NCI-H2029 (cell line): ENCODE measurements at regions not wholly inside any gene's neighbourhood (a gene's known extent, or its start where the extent isn't known, plus 50 kb on each side); places are given as distances from the start of the nearest gene placed in this dataset.
A peak's percentile ranks its signal among the peaks of the same experiment; 100 is the strongest.
"Not testable (repeated sequence)": the region's sequence is repeated elsewhere in the genome, so short reads cannot be mapped to it uniquely, and the experiment has no call there.

Experiments used
- DNase-seq: peaks from one replicate; lab custom pipeline; 2025; lab: John Stamatoyannopoulos, UW

GRCh38 chr22:22776121-22776520 lies 111.5 kb upstream of the IGLL5 start:
- DNase-seq: no peak

DNA sequence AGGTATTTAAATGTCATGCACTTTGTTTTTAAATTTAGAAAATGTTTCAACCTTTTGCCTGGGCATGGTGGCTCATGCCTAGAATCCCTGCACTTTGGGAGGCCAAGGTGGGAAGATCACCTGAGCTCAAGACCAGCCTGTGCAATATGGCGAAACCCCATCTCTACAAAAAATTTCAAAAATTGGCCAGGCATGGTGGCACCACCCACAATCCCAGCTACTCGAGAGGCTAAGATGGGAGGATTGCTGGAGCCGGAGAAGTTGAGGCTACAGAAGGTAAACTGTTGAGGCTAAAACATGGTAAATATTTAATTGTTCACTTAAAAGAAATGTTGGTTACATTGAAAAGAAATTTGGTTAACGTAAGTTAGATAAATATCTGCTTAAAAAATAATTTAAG lies 108.4 kb upstream of the IGLL5 start:
- no peak for DNase-seq

GRCh38 chr22:22783575-22783974 lies 104.0 kb upstream of the IGLL5 start:
- no peak for DNase-seq

DNA sequence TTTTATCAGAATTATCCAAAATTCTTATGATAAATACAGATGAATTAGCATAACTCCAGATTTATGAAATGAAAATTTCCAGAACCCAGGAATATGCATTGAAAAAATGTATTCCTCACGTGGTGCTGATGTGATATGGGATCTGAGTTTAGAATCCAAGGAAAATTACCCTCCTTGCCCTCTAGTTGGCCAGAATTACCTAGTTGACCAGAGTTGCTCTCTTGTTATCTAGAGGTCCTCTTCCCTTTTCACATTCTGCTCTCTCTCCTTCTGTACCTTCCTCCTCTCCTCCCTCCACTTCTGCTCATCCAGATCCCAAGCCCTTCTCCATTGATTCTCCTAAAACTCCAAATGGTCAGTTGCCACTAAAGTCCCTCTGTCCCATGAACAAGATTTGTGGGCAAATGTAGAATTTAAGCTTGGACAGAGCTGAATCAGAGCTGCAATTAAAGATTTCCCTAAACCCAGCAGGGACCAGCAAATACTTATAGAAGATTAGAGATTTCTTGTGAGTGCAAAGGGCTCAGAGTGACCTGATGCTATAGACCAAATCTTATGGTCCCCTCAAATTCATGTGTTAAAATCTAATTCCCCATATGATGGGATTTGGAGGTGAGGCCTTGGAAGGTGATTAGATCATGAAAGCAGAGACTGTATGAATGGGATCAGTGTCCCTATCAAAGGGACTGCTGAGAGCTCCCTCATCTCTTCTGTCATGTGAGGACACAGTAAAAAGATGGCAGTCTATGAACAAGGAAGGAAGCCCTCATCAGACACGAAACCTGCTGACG lies 103.2 kb upstream of the IGLL5 start:
- no peak for DNase-seq

DNA sequence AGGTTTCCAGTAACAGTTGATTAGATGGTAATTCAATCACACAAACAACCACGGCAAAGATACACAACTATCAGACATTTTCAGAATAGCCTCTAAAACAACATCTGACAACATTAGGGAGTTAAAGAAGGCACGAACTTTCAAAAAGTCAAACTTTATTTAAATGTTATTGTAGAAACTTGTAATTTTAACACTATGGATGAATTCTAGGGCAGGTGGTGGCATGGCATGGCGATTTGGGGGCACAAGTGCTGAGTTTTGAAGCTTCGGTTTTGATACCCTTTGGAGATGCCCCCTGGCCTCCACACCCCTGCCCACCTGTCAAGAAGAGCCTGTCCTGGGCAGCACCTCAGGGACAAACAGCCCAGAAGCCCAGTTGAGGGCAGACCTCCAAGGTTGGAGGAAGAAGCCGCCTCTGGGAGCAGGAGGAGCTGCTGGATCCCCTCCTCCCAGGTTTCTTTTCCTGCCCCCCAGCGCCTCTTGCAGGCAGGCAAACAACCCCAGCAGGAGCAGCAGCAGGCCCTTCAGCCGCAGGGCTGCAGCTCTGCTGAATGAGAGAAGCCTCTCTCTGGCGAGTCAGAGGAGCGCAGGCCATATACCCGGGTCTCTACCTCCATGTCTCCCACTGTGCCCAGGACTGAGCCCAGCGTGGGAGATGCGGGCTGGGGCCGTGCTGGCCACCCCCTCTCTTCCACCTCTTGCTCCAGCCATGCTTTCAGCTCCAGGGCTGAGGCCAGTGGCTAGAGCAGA lies 102.1 kb upstream of the IGLL5 start:
- no peak for DNase-seq

GRCh38 chr22:22786301-22787115 lies 101.1 kb upstream of the IGLL5 start:
- DNase-seq: peak; percentile 87

DNA sequence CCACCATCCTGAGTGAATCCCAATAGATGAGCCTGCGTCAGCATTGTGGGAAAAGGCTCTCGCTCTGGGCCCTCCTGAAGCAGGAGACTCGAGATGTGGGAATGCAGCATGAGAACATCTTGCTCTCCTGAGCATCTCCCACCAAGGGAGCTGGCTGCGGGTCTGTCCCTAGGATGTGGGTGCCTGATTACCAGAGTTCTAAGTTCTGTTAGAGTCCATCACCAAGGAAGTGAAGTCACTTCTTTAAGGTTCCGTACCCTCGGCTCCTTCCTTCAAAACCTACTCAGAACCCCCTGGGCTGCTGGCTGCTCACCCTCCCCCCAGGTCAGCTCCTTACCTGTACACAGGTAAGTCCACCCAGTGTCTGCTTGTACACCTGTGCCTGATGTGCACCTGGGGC lies 100.5 kb upstream of the IGLL5 start:
- no peak for DNase-seq

DNA sequence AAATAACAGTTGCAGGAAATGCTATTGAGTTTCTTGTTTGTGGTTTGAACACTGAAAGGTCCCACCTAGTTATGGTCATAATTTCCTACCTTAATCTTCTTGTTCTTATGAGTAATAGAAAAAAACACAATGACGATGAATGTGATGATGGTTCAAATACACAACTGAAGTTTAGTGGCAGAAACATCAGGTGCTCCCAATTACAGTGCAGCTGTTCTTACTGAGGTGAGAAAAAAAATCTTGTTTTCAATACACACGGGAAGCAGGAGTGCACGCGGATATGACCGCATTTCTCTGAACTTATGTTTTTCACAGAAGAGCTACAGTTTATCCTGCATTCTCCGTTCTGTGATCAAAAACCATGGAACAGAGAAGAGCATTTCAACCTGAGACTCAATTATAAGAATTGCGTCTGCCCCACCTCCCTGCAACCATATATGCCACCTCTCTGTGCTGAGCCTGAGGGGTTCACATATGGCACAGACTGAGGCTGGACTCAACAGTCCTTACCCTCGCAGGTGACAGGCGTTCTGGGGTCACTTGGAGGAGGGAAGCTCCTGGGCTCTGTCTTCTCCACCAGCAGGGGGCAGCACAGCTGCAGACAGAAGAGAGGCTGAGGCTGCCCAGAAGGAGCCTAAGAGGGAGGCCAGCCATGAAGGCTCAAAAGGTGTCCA lies 99.7 kb upstream of the IGLL5 start:
- DNase-seq: peak; percentile 37

DNA sequence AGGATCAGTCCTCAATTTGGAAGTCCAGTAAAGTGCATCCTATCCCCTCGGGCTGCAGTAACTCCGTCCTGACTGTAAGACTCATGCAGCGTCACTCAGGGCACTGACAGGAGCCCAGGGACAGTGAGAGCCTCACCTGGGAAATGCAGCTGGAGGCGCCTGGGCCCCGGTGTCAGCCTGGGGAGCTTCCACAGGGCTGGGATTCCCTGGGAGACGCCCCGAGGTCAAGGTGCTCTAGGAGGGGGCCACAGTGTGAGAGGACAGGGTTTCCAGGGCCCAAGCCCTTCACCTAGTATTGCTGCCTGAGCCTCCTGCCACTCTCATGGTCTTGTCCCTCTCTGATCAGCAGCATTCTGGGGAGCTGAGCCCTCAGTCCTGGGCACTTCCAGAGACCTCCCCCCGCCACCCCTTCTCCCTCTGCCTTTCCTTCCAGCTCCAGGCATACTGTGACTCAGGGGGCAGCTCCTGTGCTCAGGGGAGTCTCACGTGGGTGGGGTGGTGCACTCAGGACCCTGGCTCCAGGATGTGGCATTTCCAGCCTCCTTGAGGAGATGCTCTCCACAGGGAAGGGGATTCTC lies 99.1 kb upstream of the IGLL5 start:
- DNase-seq: no peak

GRCh38 chr22:22789233-22789921 lies 98.2 kb upstream of the IGLL5 start:
- no peak for DNase-seq

GRCh38 chr22:22789922-22790845 lies 97.4 kb upstream of the IGLL5 start:
- DNase-seq: no peak

DNA sequence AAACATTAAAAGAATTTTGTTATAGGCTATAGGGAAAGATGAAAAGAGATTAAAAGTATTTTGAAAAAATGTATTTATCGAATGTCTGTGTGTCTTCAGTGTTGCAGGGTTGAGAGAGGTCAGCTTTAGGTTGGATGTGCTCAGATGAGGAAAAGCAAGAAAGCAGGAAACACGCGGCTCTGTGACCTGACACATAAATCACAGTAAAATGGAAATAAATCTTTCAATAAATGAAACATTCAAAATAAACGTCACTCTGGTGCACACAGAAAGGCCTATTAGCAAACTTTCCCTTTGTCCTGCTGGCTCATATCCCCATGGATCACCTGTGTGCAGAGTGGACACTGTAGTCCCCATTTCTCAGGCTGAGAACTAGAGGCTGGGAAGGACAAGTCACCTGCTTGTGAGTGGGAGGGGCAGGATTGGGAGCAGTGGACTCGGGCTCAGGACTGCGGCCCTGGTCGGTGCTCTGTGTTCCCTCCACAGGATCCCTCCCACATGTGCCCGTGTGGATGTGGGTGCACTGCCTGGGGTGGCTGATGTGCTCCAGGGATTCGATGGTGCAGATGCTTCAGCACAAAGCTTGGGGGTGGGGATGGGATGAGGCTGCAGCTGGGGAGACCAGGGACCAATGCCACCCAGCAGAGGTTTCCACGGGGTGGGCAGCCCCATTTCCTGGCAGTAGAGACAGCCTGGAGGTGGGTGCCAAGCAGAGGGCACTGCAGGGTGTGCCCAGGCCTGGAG lies 96.0 kb upstream of the IGLL5 start:
- DNase-seq: no peak

DNA sequence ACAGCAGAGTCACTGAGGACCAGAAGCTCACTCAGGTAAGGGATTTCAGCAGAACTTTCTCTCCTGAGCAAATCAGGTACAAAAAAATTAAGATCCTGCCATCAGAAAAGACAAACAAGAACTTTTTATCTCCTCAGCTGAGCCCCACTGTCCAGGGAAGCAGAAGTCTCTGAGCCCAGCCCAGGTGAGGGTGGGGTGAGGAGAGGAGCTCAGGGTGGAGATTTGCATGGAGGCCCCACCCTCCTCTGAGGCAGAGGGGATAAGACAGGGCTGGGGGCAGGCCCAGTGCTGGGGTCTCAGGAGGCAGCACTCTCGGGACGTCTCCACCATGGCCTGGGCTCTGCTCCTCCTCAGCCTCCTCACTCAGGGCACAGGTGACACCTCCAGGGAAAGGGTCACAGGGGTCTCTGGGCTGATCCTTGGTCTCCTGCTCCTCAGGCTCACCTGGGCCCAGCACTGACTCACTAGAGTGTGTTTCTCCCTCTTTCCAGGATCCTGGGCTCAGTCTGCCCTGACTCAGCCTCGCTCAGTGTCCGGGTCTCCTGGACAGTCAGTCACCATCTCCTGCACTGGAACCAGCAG lies 95.3 kb upstream of the IGLL5 start:
- DNase-seq: not testable (repeated sequence)

DNA sequence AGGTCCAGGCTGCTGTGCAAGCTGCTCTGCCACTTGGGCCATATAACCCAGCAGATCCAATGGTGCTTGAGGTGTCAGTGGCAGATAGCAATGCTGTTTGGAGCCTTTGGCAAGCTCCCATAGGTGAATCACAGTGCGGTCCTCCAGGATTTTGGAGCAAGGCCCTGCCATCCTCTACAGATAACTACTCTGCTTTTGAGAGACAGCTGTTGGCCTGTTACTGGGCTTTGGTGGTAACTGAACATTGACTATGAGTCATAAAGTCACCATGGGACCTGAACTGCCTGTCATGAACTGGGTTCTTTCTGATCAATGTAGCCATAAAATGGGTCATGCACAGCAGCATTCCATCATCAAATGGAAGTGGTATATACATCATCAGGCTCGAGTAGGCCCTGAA lies 92.0 kb upstream of the IGLL5 start:
- DNase-seq: not testable (repeated sequence)

- DNase-seq: no peak
These were observed 90.9 kb upstream of the IGLL5 start for GRCh38 chr22:22796724-22797123.

- no peak for DNase-seq
These were observed 89.4 kb upstream of the IGLL5 start for GRCh38 chr22:22798232-22798616.

DNA sequence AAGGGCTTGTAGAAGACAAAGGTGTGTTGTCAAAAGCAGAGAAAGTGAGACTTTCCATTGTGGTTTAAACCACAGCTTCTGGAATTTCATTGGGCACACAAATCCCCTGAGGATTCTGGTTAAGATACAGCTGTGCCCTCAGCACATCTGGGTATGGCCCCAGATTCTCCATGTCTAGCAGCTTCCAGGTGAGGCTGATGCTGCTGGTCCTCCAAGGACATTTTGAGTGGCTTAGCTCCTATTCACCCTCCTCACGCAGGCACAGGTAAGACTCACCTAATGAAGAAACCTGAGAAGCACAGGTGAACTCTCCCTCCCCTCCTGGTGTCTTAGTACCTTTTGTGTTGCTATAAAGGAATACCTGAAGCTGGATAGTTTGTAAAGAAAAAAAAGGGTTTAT lies 88.9 kb upstream of the IGLL5 start:
- no peak for DNase-seq

DNA sequence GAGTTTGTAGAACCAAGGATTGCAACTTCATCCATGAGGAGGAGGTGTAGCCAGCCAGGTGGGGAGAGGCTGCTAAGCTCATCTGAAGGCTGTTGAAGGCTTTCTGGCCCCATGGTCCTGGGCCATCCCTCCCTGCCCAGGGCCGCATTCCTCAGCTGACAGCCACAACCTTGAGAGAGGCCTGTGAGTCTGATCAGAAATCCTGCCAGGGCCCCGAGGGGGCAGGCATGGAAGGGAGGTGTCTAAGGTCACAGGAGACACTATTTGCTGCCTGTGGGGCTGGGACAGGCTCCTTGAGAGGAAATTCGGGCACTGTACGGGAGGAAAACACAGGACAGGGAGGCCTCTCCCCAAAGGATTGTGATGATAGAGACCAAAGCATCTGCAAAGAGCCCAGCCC lies 88.1 kb upstream of the IGLL5 start:
- no peak for DNase-seq

DNA sequence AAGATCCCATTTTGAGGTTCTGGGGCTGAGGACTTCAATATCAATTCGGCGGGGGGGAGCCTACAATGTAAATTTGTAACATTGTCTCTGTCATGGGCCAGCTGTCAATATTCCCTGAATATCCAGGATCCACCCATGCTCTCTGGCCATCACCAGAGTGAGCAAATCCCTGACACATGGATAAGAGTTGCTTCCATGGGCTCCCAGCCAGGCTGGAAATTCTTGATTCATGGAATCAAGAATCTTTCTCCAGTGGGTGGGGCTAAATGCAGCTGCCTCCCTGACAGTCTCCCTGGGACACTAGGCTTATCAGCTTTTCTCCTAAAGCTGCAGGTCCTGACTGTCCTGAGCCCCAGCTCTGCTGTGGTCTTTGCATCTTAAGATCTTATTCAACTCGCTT lies 86.9 kb upstream of the IGLL5 start:
- no peak for DNase-seq
